Testis (tissue), 2 donors: ENCODE measurements at regions not wholly inside any gene's neighbourhood (a gene's known extent, or its start where the extent isn't known, plus 50 kb on each side); places are given as distances from the start of the nearest gene placed in this dataset.

Experiments used
- POLR2A ChIP-seq: fragments of 450-650 bp; IDR thresholded peaks from one replicate; pipeline ENCODE4 v1.6.1; 2017; ENCODE audit warnings: antibody characterized with exemption, mild to moderate bottlenecking, moderate library complexity
- TF ChIP-seq, protein P1 (sequence below), 3 experiments: fragments of 450-650 bp in 2 of 3; fragments of 200-600 bp in 1 of 3; sonication (generic) in 1 of 3; IDR thresholded peaks; one replicate each; pipeline ENCODE4 v1.5.1; 2016 to 2019; ENCODE audit warnings: antibody characterized with exemption in 3 of 3, mild to moderate bottlenecking in 2 of 3, moderate library complexity in 1 of 3

DNA sequence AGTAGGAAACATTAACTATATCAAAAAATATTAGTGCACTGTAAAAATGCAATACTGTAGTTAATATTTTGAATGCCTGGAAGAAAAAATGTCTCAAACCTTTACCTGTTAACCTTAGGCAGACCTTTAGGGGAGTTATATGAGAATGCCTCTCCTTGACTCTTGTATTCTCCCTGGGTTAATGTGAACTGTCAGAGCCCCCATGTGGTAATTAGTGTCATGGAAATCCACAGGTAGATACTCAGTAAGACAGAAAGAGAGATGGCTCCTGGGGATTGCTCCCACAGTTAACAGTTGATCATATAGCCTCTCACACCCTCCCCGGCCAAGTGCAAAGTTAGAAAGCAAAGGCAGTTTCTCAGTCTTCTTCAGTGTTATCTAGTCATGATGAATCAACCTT lies 742.8 kb downstream of the NR2F1-AS1 start:
- TF ChIP-seq, protein P1, sequence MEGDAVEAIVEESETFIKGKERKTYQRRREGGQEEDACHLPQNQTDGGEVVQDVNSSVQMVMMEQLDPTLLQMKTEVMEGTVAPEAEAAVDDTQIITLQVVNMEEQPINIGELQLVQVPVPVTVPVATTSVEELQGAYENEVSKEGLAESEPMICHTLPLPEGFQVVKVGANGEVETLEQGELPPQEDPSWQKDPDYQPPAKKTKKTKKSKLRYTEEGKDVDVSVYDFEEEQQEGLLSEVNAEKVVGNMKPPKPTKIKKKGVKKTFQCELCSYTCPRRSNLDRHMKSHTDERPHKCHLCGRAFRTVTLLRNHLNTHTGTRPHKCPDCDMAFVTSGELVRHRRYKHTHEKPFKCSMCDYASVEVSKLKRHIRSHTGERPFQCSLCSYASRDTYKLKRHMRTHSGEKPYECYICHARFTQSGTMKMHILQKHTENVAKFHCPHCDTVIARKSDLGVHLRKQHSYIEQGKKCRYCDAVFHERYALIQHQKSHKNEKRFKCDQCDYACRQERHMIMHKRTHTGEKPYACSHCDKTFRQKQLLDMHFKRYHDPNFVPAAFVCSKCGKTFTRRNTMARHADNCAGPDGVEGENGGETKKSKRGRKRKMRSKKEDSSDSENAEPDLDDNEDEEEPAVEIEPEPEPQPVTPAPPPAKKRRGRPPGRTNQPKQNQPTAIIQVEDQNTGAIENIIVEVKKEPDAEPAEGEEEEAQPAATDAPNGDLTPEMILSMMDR (IDR thresholded peaks at IDR 0.05): no peak
- TF ChIP-seq POLR2A: no peak
